HK-2 (cell line): ENCODE measurements at regions not wholly inside any gene's neighbourhood (a gene's known extent, or its start where the extent isn't known, plus 50 kb on each side); places are given as distances from the start of the nearest gene placed in this dataset.
"Not testable (repeated sequence)": the region's sequence is repeated elsewhere in the genome, so short reads cannot be mapped to it uniquely, and the experiment has no call there.

Experiments
- DNase-seq: peaks from one replicate; pipeline ENCODE4 v3.0.0-alpha.2; 2018; ENCODE audit not compliant: unreplicated experiment

DNA sequence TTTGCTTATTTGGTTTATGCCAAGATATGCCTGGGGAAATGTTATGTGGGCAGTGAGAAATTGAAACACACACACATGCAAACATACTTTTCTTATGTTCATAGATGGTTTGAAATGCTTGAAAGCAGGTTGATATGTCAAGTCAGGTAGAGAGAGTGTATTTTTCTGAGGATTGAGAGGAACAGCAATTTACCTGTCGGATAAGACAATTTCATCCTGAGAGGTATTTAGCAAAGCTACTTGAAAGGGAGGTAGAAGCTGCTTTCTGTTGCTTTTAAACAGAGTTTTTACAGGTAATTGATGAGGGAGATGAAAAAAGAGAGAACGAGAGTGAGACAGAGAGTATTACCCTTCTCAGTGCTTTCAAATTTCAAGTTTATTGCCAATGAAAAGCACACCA lies 854.3 kb downstream of the CDH8 start:
- DNase-seq: no peak

DNA sequence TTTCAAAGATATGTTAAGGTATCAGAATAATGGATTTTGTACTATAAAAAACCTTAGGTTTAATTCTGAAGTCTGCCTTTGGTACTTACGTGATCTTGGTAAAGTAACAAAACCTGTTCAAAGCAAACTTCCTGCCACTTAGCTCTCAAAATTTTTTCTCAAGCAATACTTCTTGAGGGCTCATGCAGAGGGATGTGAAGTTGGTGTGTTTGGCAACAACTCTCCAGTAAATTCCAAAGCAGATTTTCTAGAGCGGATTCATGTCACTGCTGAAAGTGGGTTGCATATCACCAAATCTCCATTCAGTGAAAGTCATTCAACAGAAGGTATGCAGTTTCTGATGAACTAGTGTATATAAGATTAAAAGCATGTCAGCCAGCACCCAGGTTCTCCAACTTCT lies 856.7 kb downstream of the CDH8 start:
- DNase-seq: no peak

DNA sequence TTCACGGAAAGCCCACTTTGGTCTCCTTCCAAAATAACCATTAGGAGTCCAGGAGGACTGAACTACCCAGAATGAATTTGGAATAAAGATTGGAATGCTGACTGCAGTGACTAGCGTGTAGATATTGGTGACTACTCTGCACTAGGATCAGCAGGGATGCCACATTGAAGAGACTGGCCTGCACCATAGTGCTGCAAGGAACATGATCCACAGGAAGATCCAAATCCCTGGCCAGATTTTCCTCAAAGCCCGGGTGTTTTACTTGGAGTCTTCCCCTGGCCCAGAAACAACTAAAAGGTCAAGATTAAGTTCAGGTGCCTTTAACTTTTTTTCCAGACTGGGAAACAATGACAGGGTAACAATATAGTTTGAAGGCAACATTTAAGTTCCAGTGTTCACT lies 870.4 kb downstream of the CDH8 start:
- DNase-seq: no peak

DNA sequence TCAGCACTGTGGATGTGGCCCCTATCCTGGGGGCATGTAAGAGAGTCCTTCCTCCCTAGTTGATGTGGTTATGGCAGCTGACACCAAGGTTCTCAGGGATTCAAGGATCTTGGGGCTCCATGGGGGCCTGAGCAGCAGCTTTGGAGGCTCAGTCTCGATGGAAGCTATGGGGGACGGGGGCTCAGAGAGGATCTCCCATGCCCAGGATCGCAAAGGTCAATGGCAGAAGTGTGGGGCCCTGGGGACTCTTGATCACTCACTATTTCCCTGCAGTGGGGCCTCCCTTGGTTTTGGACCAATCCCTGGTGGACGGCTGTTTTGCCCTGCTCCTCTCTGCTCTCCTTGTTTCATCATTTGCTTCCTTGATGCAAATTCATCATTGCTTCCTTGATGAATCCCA lies 885.9 kb downstream of the CDH8 start:
- DNase-seq: no peak

DNA sequence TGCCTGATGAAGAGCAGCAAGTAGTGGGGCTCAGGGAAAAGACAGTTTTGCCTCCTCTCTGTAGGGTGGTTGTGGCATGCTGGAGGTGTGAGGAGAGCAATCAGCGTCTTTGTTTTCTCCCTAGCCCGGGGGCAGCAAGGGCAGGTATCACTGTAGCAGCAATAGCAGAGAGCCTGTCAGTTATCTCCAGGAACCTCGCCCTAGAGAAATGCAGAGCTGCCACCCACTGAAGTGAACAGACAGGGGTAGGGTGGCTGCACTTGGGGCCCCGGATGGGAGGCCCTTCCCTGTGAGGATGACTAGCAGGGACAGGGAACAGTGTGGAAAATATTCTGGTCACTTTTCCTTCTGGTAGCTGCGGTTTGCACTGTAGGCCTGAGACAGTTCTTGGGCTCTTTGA lies 886.5 kb downstream of the CDH8 start:
- no peak for DNase-seq

DNA sequence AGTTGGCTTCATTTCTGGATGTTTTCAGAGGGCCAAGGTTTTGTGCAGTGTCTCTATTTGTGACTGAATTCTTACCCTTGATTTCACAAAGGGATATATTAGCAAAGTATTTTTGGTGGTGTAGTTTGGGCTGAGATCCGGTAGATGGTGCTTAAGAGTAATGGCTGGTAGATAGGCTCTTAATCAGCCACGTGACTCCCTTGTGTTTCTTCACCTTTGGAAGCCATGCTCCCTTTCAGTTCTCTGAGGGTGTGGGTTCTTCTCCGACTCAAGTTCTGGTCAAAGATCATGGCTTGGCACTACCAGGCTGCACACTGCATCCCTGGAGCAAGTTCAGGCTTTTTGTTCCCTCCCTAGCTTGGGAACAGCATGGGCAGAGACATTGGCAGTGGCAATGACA lies 887.3 kb downstream of the CDH8 start:
- DNase-seq: no peak

DNA sequence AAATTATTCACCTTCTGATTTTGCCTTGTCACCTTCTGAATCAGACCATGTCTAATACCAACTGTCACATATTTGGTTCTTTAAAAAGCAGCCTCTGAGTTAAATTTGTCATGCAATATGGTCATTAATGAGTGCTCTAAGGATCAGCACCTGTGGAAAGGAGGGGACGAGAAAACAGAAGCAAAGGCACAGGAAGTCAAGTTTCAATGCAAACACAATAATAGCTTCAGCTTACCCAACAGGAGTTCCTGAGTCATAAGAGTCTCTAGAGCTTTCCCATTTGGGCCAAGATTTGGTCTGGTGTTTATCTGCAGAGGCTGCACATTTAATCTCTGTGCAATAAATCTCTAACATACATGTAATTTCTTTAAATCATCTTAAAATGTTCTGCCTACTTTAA lies 889.8 kb downstream of the CDH8 start:
- no peak for DNase-seq

DNA sequence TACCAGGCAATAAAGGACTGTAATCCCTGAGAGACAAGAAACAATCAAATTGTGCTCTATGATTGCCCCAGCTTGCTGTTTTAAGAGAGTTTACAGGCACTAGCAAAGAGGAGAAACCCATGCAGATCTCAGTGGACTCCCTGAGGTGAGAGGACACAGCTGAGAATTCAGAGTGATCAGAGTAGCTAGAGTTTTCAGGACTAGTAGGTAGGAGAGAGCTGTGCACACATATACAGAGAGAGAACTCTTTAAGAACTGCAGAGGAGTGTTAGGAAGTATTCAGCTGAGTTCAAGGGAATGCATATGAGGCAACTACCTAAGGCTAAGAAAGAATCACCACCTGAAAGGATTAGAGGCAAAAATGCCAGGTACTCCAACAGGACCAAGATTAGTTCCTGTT lies 904.8 kb downstream of the CDH8 start:
- no peak for DNase-seq

DNA sequence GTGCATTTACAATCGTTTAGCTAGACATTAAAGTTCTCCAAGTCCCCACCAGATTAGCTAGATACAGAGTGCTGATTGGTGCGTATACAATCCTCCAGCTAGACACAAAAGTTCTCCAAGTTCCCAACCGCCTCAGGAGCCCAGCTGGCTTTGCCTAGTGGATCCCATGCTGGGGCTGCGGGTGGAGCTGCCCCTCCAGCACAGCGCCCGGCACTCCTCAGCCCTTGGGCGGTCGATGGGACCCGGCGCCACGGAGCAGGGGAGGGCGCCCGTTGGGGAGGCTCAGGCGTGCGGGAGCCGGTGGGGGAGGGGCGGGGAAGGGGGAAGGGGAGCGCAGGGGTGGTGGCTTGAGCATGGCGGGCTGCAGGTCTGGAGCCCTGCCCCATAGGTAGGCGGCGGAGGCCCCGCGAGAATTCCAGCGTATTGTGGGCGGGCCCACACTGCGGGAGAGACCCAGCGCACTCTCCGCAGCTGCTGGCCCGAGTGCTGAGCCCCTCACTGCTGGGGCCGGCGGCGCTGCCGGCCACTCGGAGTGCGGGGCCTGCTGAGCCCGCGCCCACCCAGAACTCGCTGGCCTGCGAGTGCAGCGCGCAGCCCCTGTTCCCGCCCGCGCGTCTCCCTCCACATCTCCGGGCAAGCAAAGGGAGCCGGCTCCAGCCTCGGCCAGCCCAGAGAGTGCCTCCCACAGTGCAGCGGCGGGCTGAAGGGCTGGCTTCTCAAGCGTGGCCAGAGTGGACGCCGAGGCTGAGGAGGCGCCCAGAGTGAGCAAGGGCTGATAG lies 907.5 kb downstream of the CDH8 start:
- DNase-seq: no peak

DNA sequence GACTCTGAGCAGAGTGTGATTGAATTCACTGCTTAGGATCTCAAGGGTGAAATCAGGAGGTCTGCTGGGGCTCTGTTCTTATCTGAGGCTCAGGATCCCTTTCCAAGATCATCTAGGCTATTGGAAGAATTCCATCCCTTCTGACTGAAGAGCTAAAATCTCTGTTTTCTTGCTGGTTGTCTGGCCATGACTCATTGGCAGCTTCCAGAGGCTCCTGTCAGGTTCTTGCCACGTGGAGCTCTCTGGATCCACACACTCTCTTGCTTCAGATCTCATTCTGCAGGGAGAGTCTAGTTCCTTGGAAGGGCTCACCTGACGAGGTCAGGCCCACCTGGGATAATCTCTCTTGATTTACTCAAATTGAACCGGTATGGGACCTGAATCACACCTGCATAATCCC lies 930.7 kb downstream of the CDH8 start:
- DNase-seq: no peak

DNA sequence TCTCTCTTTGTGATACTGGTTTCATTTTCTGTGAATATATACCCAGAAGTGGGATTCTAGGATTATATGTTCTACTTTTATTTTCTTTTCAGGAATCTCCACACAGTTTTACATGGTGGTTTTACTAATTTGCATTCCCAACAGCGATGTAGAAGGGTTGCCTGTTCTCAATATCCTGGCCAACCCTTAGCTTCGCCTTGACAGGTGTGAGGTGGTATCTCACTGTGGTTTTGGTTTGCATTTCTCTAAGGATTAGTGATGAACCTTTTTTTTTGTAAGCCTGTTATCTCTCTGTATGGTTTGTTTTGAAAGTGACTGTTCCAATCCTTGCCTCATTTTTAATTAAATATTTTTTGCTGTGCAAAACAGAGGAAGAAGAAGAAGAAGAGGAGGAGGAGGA lies 937.7 kb downstream of the CDH8 start:
- DNase-seq: no peak

DNA sequence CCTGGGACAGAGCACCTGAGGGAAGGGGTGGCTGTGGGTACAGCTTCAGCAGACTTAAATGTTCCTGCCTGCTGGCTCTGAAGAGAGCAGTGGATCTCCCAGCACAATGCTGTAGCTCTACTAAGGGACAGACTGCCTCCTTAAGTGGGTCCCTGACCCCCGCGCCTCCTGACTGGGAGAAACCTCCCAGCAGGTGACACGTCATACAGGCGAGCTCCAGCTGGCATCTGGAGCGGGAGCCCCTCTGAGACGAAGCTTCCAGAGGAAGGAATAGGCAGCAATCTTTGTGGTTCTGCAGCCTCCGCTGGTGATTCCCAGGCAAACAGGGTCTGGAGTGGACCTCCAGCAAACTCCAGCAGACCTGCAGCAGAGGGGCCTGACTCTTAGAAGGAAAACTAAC lies 944.9 kb downstream of the CDH8 start:
- DNase-seq: not testable (repeated sequence)

DNA sequence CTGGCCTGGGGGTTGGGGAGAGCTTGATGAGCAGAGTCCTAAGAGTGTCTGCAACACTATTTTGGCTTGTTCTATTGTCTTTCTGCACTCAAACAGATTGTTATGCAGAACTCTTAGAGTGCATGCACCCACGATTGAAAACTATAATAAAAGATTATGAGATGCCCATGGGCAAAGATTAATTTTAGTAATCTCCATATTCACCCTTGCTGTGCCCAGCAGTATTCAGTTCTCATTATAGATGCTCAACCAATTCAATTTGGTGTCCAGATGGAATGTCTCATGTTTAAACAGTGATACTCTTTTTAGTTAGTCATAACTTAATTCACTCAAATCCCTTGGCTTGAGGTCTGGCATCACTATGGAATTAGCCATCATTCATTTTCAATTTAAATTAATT lies 952.5 kb downstream of the CDH8 start:
- no peak for DNase-seq

DNA sequence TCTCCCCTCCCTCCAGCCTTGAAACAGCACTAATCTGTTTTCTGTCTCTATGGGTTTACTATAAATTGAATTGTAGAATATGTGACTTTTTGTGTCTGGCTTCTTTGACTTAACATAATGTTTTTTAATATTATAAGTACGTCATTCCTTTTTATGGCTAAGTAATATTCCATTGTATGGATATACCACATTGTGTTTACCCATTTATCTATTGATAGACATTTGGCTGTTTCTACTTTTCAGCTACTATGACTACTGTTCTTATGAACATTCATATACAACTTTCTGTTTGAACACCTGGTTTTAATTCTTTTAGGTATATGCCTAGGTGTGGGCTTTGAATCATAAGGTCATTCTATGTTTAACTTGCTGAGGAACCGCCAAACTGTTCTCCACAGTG lies 961.9 kb downstream of the CDH8 start:
- DNase-seq: no peak

DNA sequence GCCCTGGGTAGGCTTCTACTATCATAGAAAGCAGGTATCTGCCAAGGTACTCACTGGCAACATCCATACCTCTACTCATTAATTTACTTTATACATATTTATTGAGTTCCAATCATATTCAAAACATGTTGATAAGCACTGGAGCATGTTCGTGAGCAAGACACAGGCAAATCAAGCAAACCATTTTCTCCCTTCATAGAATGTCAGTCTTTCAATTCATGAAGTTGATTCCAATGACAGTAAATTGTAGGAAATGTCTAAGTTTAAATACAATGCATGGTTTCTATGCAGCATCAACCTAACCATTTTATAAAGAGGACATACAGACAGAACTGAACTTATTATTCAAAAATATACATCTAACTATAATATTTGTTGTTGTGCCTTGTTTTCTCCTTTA lies 978.6 kb downstream of the CDH8 start:
- DNase-seq: no peak

DNA sequence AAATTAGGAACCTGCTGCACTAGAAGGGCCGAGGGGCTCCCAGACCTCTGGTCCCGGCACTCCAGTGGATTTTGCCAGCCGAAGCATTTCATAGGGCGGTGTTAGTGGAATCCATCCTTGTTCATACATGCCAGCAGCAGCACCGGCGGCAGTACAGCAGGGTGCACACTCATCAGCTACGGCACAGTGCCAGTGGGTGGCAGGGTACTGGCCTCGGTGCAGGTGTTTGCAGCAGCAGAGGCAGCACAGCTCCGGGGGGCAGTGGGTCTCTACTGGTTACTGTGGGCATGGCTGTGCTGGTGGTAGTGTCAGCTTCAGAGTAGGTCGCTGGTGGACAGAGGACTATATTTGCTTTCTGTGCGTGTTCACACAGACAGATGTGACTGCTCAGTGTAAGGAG lies 985.7 kb downstream of the CDH8 start:
- no peak for DNase-seq

DNA sequence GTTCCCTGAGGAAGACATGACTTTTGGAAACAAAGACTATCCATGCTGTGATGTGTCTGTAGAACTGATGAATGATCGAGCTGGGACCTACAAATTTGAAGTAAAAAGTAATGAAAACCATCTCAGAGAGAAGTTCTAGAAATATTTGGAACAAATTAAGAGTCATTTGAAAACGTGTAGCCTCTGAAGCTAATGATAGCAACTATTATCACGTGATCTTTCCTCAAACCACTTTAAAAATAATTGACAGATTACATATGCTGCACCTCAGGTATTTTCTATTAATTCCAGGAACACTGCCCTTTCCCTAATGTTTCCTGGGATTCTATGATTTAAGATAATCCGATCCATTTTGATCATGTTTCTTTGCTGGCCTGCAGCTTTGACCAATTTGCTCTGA lies 990.3 kb downstream of the CDH8 start:
- DNase-seq: no peak

DNA sequence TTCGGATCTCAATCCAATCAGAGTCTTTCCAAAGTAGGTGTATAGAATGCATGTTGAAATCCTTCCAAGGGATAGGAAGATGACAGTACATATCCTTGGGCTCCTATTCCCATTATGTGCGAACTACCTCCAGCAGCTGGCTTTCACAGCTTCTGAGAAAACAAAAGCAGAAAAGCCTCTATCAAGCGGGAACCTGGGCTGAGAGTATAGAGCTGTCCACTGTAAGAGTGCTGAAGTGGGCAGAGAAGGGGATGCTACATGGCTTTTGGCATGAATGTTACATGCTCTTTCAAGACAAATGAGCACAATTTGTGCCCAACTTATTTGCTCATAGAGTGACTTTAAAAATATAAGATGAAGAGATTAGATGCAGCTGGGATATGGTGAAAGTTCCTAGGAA lies 993.5 kb downstream of the CDH8 start:
- no peak for DNase-seq

DNA sequence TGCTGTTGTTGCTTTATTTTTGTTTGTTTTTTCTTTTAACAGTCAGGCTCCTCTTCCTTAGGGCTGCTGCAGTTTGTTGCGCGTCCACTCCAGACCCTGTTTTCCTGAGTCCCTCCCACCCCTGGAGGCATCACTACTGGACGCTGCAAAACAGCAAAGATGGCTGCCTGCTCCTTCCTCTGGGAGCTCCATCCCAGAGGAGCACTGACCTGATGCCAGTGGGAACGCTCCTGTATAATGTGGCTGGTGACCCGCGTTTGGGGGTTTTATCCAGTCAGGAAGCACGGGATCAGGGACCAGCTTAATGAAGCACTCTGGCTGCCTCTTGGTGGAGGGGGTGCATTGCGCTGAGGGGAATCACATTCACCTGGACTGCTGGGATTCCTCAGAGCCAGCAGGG lies 1005.6 kb downstream of the CDH8 start:
- DNase-seq: no peak

DNA sequence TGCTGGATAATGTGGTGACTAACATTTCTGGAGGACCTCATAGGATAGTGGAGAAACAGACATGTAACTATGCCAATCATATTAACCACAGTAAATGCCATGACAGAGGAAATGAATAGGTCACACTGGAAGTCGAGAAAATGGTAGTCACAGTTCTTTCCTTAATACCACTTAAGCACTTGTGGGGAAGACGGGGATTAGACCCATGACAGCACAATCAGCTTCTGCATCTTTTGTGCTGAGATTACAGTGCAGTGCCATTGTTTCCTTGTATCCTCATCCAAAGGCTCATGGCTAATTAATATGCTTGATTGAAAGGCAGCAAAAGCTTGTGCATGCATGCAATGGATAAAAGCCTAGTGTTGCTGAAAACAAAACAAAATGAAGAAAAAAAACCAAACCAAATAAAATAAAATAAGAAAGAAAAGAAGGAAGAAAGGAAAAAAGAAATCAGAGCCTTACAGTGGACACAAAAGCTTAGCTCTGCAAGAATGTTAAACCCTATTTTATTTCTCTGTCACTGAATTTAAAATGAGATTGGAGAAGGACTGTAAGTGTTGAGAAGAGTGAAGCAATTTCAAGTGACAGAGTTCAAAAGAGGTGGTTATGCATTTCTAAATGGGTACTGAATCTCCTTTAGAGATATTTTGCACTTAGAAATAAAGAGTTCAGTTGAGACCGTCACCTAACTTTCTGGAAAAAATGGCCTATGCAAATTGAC lies 1011.9 kb downstream of the CDH8 start:
- no peak for DNase-seq

DNA sequence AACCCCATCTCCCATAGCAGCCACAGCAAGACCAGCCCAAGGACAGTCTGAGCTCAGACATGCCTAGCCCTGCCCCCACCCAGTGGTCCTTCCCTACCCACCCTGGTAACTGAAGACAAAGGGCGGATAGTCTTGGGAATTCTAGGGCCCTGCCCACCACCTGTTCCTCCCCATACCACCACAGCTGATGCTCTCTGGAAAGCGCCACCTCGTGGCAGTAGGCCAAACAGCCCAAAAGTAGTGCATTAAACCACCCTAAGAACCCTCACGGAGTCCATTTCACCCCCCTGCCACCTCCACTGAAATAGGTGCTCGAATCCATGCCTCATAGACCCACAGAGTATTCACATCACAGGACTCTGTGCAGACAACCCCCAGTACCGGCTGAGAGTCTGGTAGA lies 1021.4 kb downstream of the CDH8 start:
- DNase-seq: no peak

DNA sequence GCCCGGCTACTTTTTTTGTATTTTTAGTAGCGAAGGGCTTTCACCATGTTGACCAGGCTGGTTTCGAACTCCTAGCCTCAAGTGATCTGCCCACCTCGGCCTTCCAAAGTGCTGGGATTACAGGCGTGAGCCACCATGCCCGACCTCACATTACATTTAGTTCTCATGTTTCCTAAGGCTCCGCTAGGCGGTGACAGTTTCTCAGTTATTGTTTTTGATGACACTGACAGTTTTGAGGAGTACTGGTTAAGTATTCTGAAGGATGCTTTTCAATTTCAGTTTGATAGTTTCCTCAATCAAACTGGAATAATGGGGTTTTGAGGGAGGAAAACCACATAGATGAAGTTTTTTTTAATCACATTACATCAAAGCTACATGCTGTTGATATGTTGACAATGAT lies 1028.5 kb downstream of the CDH8 start:
- DNase-seq: no peak

DNA sequence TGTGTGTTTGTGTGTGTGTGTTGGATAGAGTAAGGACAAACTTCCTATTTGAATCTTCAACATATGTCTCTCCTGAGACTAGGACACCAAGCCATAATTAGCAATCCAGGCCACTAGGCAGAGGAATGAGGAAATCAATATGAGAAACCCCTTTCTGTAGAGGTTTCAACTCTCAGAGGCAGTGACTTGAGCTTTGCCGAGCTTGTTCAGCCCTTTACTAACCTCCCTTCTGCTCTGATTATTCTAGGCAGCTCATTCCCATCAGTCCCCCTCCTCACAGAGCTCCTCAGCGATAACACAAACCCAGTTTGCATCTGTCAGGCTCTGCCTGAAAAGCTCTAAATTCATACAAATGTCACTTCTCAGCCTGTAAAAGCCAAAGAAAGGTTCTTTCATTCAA lies 1030.3 kb downstream of the CDH8 start:
- no peak for DNase-seq
